ENCODE measurements at regions not wholly inside any gene's neighbourhood (a gene's known extent, or its start where the extent isn't known, plus 50 kb on each side); places are given as distances from the start of the nearest gene placed in this dataset.
"Not testable (repeated sequence)": the region's sequence is repeated elsewhere in the genome, so short reads cannot be mapped to it uniquely, and the experiment has no call there.

GRCh38 chr5:42131081-42131480, 206.0 kb downstream of the FBXO4 start:
- Mint-ChIP-seq H3K27ac (no peak overlapping the region), H3K9me3 (peaks cover 9% of the 10 kb centered on the region), H3K4me1 (no peaks in the 10 kb centered on the region), H3K27me3 (no peaks in the 10 kb centered on the region), H3K4me3 (no peak overlapping the region), H3K36me3 (ENCODE audit: low read depth) (no peaks in the 10 kb centered on the region)
- no peak for ATAC-seq
- DNase-seq, result no peak

- H3K36me3 Mint-ChIP-seq (ENCODE audit: low read depth), result no peaks in the 10 kb centered on the region
- ATAC-seq, result no peak
- H3K27ac Mint-ChIP-seq, result no peak overlapping the region
- no peaks in the 10 kb centered on the region for H3K27me3 Mint-ChIP-seq
- no peak for DNase-seq
- H3K4me3 Mint-ChIP-seq, result no peak overlapping the region
- no peaks in the 10 kb centered on the region for H3K4me1 Mint-ChIP-seq
- peaks cover 9% of the 10 kb centered on the region for H3K9me3 Mint-ChIP-seq
Measured at GRCh38 chr5:42143361-42143760, 218.3 kb downstream of the FBXO4 start.

- peaks cover 31% of the 10 kb centered on the region for H3K9me3 Mint-ChIP-seq
- H3K27ac Mint-ChIP-seq, result no peak overlapping the region
- H3K4me1 Mint-ChIP-seq, result no peaks in the 10 kb centered on the region
- no peak for ATAC-seq
- peaks cover 3% of the 10 kb centered on the region for H3K36me3 Mint-ChIP-seq (ENCODE audit: low read depth)
- no peak for DNase-seq
- no peak overlapping the region for H3K4me3 Mint-ChIP-seq
- H3K27me3 Mint-ChIP-seq, result no peaks in the 10 kb centered on the region
Measured at GRCh38 chr5:42148813-42149212, 223.7 kb downstream of the FBXO4 start.

- H3K9me3 Mint-ChIP-seq, result no peaks in the 10 kb centered on the region
- H3K27me3 Mint-ChIP-seq, result no peaks in the 10 kb centered on the region
- H3K4me1 Mint-ChIP-seq, result no peaks in the 10 kb centered on the region
- H3K27ac Mint-ChIP-seq, result no peak overlapping the region
- DNase-seq, result no peak
- no peaks in the 10 kb centered on the region for H3K36me3 Mint-ChIP-seq (ENCODE audit: low read depth)
- no peak for ATAC-seq
- H3K4me3 Mint-ChIP-seq, result no peak overlapping the region
Measured at GRCh38 chr5:42157215-42157614, 232.1 kb downstream of the FBXO4 start.

GRCh38 chr5:42163083-42163482, 238.0 kb downstream of the FBXO4 start:
- Mint-ChIP-seq H3K36me3 (ENCODE audit: low read depth) (no peaks in the 10 kb centered on the region), H3K27ac (no peak overlapping the region), H3K4me3 (no peak overlapping the region), H3K4me1 (no peaks in the 10 kb centered on the region), H3K9me3 (no peaks in the 10 kb centered on the region), H3K27me3 (no peaks in the 10 kb centered on the region)
- ATAC-seq (no peak), DNase-seq (no peak)

- no peaks in the 10 kb centered on the region for H3K36me3 Mint-ChIP-seq (ENCODE audit: low read depth)
- no peak for ATAC-seq
- no peaks in the 10 kb centered on the region for H3K9me3 Mint-ChIP-seq
- H3K27me3 Mint-ChIP-seq, result no peaks in the 10 kb centered on the region
- no peak for DNase-seq
- no peak overlapping the region for H3K27ac Mint-ChIP-seq
- no peak overlapping the region for H3K4me3 Mint-ChIP-seq
- H3K4me1 Mint-ChIP-seq, result no peaks in the 10 kb centered on the region
Measured at GRCh38 chr5:42168091-42168670, 243.1 kb downstream of the FBXO4 start.

- not testable (repeated sequence) for H3K4me1 Mint-ChIP-seq; H3K4me3 Mint-ChIP-seq; H3K27ac Mint-ChIP-seq; ATAC-seq; H3K27me3 Mint-ChIP-seq; H3K36me3 Mint-ChIP-seq (ENCODE audit: low read depth); DNase-seq
- H3K9me3 Mint-ChIP-seq, result peaks cover 17% of the 10 kb centered on the region
Measured at GRCh38 chr5:42176118-42176517, 247.1 kb upstream of the GHR start.

GRCh38 chr5:42179843-42180242, 243.4 kb upstream of the GHR start:
- peaks cover 17% of the 10 kb centered on the region for H3K9me3 Mint-ChIP-seq
- not testable (repeated sequence) for H3K27me3 Mint-ChIP-seq; H3K27ac Mint-ChIP-seq; DNase-seq; H3K36me3 Mint-ChIP-seq (ENCODE audit: low read depth); ATAC-seq; H3K4me3 Mint-ChIP-seq; H3K4me1 Mint-ChIP-seq

GRCh38 chr5:42216904-42217303, 206.3 kb upstream of the GHR start:
- no peak overlapping the region for H3K4me3 Mint-ChIP-seq
- no peak for ATAC-seq
- no peaks in the 10 kb centered on the region for H3K9me3 Mint-ChIP-seq
- no peaks in the 10 kb centered on the region for H3K27me3 Mint-ChIP-seq
- H3K27ac Mint-ChIP-seq, result no peak overlapping the region
- no peak for DNase-seq
- no peaks in the 10 kb centered on the region for H3K4me1 Mint-ChIP-seq
- H3K36me3 Mint-ChIP-seq (ENCODE audit: low read depth), result no peaks in the 10 kb centered on the region

- Mint-ChIP-seq H3K27me3 (no peaks in the 10 kb centered on the region), H3K4me1 (no peaks in the 10 kb centered on the region), H3K27ac (no peak overlapping the region), H3K4me3 (no peak overlapping the region), H3K9me3 (no peaks in the 10 kb centered on the region), H3K36me3 (ENCODE audit: low read depth) (no peaks in the 10 kb centered on the region)
- DNase-seq (no peak), ATAC-seq (no peak)
Measured at GRCh38 chr5:42217791-42218190, 205.4 kb upstream of the GHR start.

GRCh38 chr5:42225009-42225408, 198.2 kb upstream of the GHR start:
- ATAC-seq, result no peak
- H3K4me3 Mint-ChIP-seq, result no peak overlapping the region

GRCh38 chr5:42228279-42228678, 195.0 kb upstream of the GHR start:
- ATAC-seq (no peak), DNase-seq (no peak)
- Mint-ChIP-seq H3K4me3 (no peak overlapping the region), H3K36me3 (ENCODE audit: low read depth) (no peaks in the 10 kb centered on the region), H3K27me3 (no peaks in the 10 kb centered on the region), H3K9me3 (no peaks in the 10 kb centered on the region), H3K27ac (no peak overlapping the region), H3K4me1 (no peaks in the 10 kb centered on the region)

More at GRCh38 chr5:42225009-42225408, 198.2 kb upstream of the GHR start:
- Mint-ChIP-seq H3K27ac (no peak overlapping the region), H3K27me3 (no peaks in the 10 kb centered on the region), H3K4me1 (no peaks in the 10 kb centered on the region), H3K36me3 (ENCODE audit: low read depth) (no peaks in the 10 kb centered on the region), H3K9me3 (no peaks in the 10 kb centered on the region)
- no peak for DNase-seq

- Mint-ChIP-seq H3K9me3 (no peaks in the 10 kb centered on the region), H3K27me3 (no peaks in the 10 kb centered on the region), H3K4me1 (no peaks in the 10 kb centered on the region), H3K36me3 (ENCODE audit: low read depth) (no peaks in the 10 kb centered on the region), H3K4me3 (no peak overlapping the region), H3K27ac (no peak overlapping the region)
- no peak for DNase-seq
- no peak for ATAC-seq
Measured at GRCh38 chr5:42230839-42231238, 192.4 kb upstream of the GHR start.

- no peak overlapping the region for H3K4me3 Mint-ChIP-seq
- H3K27ac Mint-ChIP-seq, result no peak overlapping the region
- H3K36me3 Mint-ChIP-seq (ENCODE audit: low read depth), result no peaks in the 10 kb centered on the region
- H3K27me3 Mint-ChIP-seq, result no peaks in the 10 kb centered on the region
- ATAC-seq (no peak), DNase-seq (no peak)
- H3K9me3 Mint-ChIP-seq, result no peaks in the 10 kb centered on the region
- no peaks in the 10 kb centered on the region for H3K4me1 Mint-ChIP-seq
Measured at GRCh38 chr5:42235241-42235640, 188.0 kb upstream of the GHR start.

- no peak overlapping the region for H3K4me3 Mint-ChIP-seq
- H3K9me3 Mint-ChIP-seq, result no peaks in the 10 kb centered on the region
- H3K4me1 Mint-ChIP-seq, result no peaks in the 10 kb centered on the region
- H3K36me3 Mint-ChIP-seq (ENCODE audit: low read depth), result no peaks in the 10 kb centered on the region
- DNase-seq (no peak), ATAC-seq (no peak)
- H3K27me3 Mint-ChIP-seq, result no peaks in the 10 kb centered on the region
- H3K27ac Mint-ChIP-seq, result no peak overlapping the region
Measured at GRCh38 chr5:42235837-42236236, 187.4 kb upstream of the GHR start.

GRCh38 chr5:42241636-42242035, 181.6 kb upstream of the GHR start:
- ATAC-seq (no peak), DNase-seq (no peak)
- Mint-ChIP-seq H3K9me3 (no peaks in the 10 kb centered on the region), H3K4me1 (no peaks in the 10 kb centered on the region), H3K36me3 (ENCODE audit: low read depth) (no peaks in the 10 kb centered on the region), H3K4me3 (no peak overlapping the region), H3K27ac (no peak overlapping the region), H3K27me3 (no peaks in the 10 kb centered on the region)
